ENCODE measurements at regions not wholly inside any gene's neighbourhood (a gene's known extent, or its start where the extent isn't known, plus 50 kb on each side); places are given as distances from the start of the nearest gene placed in this dataset.

DNA sequence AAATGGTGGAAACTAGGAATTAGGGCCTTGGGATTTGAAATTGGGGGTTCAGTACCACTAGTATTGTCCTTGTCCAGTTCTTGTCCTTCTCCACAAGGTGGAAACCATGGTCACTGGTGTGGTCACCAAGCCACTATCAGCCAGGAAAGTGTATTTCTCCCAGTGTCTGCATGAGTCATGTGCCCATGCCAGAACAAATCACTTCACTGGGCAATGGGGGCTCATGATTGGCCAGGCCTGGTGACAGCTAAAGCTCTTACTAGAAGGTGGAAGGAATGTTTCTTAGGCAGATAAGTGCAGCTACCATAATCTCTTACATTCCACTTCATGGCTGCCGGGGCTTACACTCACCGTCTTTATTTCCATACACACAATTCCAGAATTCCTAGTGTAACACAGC, 124.8 kb upstream of the TACR1 start:
- Mint-ChIP-seq H3K4me3 (ENCODE audit: unreplicated experiment) (no peak overlapping the region), H3K9me3 (ENCODE audit: low read depth) (peaks cover 3% of the 10 kb centered on the region), H3K36me3 (ENCODE audit: low read depth) (no peaks in the 10 kb centered on the region), H3K27me3 (ENCODE audit: low read depth) (peaks cover 6% of the 10 kb centered on the region), H3K27ac (ENCODE audit: unreplicated experiment) (no peak overlapping the region), H3K4me1 (ENCODE audit: low read depth) (no peaks in the 10 kb centered on the region)
- no peak for DNase-seq (ENCODE audit: low spot score)
- TF ChIP-seq, protein P1, sequence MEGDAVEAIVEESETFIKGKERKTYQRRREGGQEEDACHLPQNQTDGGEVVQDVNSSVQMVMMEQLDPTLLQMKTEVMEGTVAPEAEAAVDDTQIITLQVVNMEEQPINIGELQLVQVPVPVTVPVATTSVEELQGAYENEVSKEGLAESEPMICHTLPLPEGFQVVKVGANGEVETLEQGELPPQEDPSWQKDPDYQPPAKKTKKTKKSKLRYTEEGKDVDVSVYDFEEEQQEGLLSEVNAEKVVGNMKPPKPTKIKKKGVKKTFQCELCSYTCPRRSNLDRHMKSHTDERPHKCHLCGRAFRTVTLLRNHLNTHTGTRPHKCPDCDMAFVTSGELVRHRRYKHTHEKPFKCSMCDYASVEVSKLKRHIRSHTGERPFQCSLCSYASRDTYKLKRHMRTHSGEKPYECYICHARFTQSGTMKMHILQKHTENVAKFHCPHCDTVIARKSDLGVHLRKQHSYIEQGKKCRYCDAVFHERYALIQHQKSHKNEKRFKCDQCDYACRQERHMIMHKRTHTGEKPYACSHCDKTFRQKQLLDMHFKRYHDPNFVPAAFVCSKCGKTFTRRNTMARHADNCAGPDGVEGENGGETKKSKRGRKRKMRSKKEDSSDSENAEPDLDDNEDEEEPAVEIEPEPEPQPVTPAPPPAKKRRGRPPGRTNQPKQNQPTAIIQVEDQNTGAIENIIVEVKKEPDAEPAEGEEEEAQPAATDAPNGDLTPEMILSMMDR (IDR thresholded peaks at IDR 0.05), result no peak

DNA sequence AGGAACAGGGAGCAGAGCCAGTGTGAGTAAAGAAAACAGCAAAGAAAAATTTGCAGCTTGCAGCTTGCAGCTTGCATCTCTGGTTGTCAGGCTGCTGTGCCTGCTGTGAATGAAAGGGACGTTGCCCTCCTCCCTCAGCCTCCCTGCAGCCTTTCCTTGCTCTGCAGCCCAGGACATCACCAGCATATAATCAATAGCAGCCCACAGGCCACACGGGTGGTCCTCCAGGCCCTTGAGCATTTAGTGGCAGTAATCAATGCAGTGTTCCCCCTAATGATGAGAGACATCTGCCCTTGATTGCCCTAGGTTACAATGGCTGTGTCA, 122.2 kb upstream of the TACR1 start:
- no peak overlapping the region for H3K4me3 Mint-ChIP-seq (ENCODE audit: unreplicated experiment)
- no peaks in the 10 kb centered on the region for H3K36me3 Mint-ChIP-seq (ENCODE audit: low read depth)
- no peaks in the 10 kb centered on the region for H3K4me1 Mint-ChIP-seq (ENCODE audit: low read depth)
- no peak overlapping the region for H3K27ac Mint-ChIP-seq (ENCODE audit: unreplicated experiment)
- H3K27me3 Mint-ChIP-seq (ENCODE audit: low read depth), result peaks cover 9% of the 10 kb centered on the region
- H3K9me3 Mint-ChIP-seq (ENCODE audit: low read depth), result no peaks in the 10 kb centered on the region
- DNase-seq (ENCODE audit: low spot score), result no peak
- TF ChIP-seq, protein P1 (IDR thresholded peaks at IDR 0.05), result no peak

DNA sequence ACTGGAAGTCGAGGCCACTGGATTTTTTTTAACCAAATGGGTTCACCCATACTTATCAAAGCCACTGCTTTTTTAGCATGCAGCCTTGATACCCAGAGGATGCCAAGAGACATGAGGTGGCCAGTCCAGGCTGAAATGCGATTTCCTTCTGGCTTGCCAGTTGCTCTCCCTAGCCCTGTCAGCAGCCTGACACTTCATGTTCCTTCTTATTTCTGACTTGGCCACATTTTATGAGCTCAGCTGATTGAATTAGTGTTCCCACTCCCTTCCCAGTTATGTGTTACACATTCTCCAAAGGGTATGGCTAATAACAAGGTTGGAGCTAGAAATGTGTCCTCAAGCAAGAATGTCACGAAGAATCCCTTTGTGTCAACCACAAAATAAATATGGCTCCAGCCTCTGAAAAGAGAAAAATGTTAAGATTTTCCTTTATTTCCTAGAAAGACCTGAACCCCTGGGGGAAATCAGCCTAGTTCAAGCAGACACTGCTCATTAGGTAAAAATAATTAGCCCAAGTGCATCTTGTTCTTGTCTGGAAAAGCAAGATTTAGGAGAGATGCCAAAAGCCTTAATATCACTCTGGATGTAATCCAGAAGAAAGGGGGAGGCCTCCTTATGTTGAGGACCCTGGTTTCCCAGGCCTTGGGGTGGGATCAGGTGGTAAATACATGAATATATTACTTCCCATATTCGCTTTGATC, 121.7 kb upstream of the TACR1 start:
- no peak overlapping the region for H3K27ac Mint-ChIP-seq (ENCODE audit: unreplicated experiment)
- H3K9me3 Mint-ChIP-seq (ENCODE audit: low read depth), result no peaks in the 10 kb centered on the region
- TF ChIP-seq, protein P1 (IDR thresholded peaks at IDR 0.05), result no peak
- H3K27me3 Mint-ChIP-seq (ENCODE audit: low read depth), result peaks cover 9% of the 10 kb centered on the region
- no peak for DNase-seq (ENCODE audit: low spot score)
- H3K4me1 Mint-ChIP-seq (ENCODE audit: low read depth), result no peaks in the 10 kb centered on the region
- no peak overlapping the region for H3K4me3 Mint-ChIP-seq (ENCODE audit: unreplicated experiment)
- H3K36me3 Mint-ChIP-seq (ENCODE audit: low read depth), result no peaks in the 10 kb centered on the region

DNA sequence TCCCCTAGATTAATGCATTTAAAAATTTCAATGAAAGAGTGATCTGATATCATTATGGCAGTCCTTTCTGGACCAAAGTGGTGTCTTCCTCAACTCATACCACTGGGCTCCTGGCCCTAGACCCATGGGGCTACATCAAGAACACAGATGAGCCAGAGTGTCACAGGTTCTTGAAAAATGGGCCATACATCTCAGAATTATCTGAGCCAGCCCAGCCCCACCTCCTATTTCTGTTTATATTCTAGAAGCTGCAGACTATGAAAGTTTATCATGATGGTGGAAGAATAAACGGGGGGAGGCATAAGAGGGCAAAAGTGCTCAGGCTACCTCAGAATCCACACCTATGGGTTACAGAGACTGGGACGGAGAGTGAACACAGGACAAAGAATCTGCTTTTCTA, 120.6 kb upstream of the TACR1 start:
- TF ChIP-seq, protein P1 (IDR thresholded peaks at IDR 0.05), result no peak
- Mint-ChIP-seq H3K27me3 (ENCODE audit: low read depth) (peaks cover 9% of the 10 kb centered on the region), H3K9me3 (ENCODE audit: low read depth) (no peaks in the 10 kb centered on the region), H3K4me1 (ENCODE audit: low read depth) (no peaks in the 10 kb centered on the region), H3K36me3 (ENCODE audit: low read depth) (no peaks in the 10 kb centered on the region), H3K4me3 (ENCODE audit: unreplicated experiment) (no peak overlapping the region), H3K27ac (ENCODE audit: unreplicated experiment) (no peak overlapping the region)
- no peak for DNase-seq (ENCODE audit: low spot score)

DNA sequence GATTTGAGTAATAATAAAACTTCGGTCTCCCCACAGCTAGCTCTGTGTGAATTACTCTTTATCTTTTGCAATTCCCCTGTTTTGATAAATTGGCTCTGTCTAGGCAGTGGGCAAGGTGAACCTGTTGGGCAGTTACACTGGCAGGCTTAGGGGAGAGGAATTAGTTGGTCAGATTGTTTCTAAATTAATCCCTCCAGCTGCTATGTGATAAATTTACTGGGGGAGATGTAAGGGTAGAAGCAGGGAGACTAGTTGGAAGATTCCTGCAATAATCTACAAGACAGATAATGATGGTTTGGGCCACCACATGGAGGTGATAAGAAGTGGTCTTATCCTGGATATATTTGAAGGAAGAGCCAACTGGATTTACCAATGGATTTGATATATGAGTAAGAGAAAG, 118.5 kb upstream of the TACR1 start:
- Mint-ChIP-seq H3K4me3 (ENCODE audit: unreplicated experiment) (no peak overlapping the region), H3K9me3 (ENCODE audit: low read depth) (no peaks in the 10 kb centered on the region), H3K27me3 (ENCODE audit: low read depth) (peaks cover 11% of the 10 kb centered on the region), H3K36me3 (ENCODE audit: low read depth) (no peaks in the 10 kb centered on the region), H3K4me1 (ENCODE audit: low read depth) (no peaks in the 10 kb centered on the region), H3K27ac (ENCODE audit: unreplicated experiment) (no peak overlapping the region)
- no peak for DNase-seq (ENCODE audit: low spot score)
- TF ChIP-seq, protein P1 (IDR thresholded peaks at IDR 0.05), result no peak

Data from chondrocyte (in vitro differentiated cells).